Sigmoid colon (tissue), 4 donors: ENCODE measurements at regions not wholly inside any gene's neighbourhood (a gene's known extent, or its start where the extent isn't known, plus 50 kb on each side); places are given as distances from the start of the nearest gene placed in this dataset.

Source experiments
- EP300 ChIP-seq, 4 donors: sonication (generic); formaldehyde crosslinking; IDR thresholded peaks; one replicate each; pipeline ENCODE4 v1.6.1; 2017; ENCODE audit warnings: antibody characterized with exemption in 4 of 4
- POLR2A ChIP-seq, 2 donors: fragments of 450-650 bp; IDR thresholded peaks; one replicate each; pipeline ENCODE4 v1.6.1; 2016; ENCODE audit warnings: antibody characterized with exemption in 2 of 2, mild to moderate bottlenecking in 2 of 2, moderate library complexity in 2 of 2
- POLR2AphosphoS5 ChIP-seq, 4 donors: sonication (generic); formaldehyde crosslinking; IDR thresholded peaks; one replicate each; pipeline ENCODE4 v1.6.1; 2017; ENCODE audit warnings: antibody characterized with exemption in 4 of 4
- TF ChIP-seq, protein P1 (sequence below), 4 experiments: fragments of 450-650 bp in 3 of 4; fragments of 200-600 bp in 1 of 4; IDR thresholded peaks; one replicate each; pipeline ENCODE4 v1.5.1; 2016 to 2019; ENCODE audit warnings: antibody characterized with exemption in 4 of 4, mild to moderate bottlenecking in 3 of 4, moderate library complexity in 2 of 4

DNA sequence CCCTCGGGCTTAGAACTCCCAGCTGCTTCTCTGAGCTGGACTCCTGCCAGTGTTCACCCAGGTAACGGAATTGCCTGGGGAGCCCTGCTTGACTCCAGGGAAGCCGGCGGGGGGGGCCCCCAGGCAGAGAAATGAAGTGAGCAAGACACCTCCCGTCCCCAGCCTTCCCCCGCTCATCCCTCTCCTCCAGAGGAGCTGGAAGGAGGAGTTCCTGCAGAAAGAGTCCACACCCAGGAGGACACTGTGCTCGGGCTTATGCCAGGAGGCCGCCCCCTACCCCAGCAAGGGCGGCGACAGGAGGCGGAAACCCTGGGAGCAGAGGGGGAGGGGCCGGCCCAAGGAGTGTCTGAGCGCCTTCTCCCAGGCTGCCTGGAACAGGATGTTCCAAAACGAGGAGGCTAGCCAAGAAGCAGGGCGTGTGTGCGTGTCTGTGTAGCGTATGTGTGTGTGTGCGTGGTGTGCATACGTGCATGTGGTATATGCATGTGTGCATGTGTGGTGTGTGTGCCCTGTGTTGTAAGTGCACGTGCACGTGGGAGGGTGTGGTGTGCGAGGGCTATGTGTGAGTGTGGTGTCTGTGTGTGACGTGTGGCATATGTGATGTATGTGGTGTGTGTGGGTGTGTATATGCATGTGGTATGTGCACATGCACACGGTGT, 511.3 kb downstream of the SHQ1 start:
- TF ChIP-seq, protein P1, sequence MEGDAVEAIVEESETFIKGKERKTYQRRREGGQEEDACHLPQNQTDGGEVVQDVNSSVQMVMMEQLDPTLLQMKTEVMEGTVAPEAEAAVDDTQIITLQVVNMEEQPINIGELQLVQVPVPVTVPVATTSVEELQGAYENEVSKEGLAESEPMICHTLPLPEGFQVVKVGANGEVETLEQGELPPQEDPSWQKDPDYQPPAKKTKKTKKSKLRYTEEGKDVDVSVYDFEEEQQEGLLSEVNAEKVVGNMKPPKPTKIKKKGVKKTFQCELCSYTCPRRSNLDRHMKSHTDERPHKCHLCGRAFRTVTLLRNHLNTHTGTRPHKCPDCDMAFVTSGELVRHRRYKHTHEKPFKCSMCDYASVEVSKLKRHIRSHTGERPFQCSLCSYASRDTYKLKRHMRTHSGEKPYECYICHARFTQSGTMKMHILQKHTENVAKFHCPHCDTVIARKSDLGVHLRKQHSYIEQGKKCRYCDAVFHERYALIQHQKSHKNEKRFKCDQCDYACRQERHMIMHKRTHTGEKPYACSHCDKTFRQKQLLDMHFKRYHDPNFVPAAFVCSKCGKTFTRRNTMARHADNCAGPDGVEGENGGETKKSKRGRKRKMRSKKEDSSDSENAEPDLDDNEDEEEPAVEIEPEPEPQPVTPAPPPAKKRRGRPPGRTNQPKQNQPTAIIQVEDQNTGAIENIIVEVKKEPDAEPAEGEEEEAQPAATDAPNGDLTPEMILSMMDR (IDR thresholded peaks at IDR 0.05): no peak
- TF ChIP-seq POLR2A (IDR thresholded peaks at IDR 0.05) (no peak), EP300 (IDR thresholded peaks at IDR 0.05) (peak in 2 of 4 donors; percentile 80 to 87), POLR2AphosphoS5 (IDR thresholded peaks at IDR 0.05) (peak; percentile 65 to 91 (median 81))
